Natural killer cell treated with Interleukin-12 subunit alpha and Interleukin-12 subunit beta and Interleukin-15 and Interleukin-18, amount 100 ng/mL, for 72 hours (primary cell): ENCODE measurements at regions not wholly inside any gene's neighbourhood (a gene's known extent, or its start where the extent isn't known, plus 50 kb on each side); places are given as distances from the start of the nearest gene placed in this dataset.

Experiments used
- ATAC-seq, 2 donors: fragments of 150-1000 bp; cut with Tn5 transposase in 1 of 2; sonication (Bioruptor Pico), chemical (Tn5 transposase) in 1 of 2; 2 replicates each; pipeline ENCODE4 v1.10.0; 2021
- DNase-seq: peaks from one replicate; pipeline ENCODE4 v3.0.0; 2022; ENCODE audit warnings: low spot score
- H3K27ac Mint-ChIP-seq, 2 donors: 1 replicate in 1 of 2; 2 replicates in 1 of 2; pipeline ENCODE4 v1.8.0; 2022; ENCODE audit warnings: mixed read lengths in 2 of 2, mild to moderate bottlenecking in 1 of 2, moderate library complexity in 1 of 2
- H3K27me3 Mint-ChIP-seq, 2 donors: 1 replicate in 1 of 2; 2 replicates in 1 of 2; pipeline ENCODE4 v1.8.0; 2022; ENCODE audit warnings: mixed read lengths in 2 of 2
- H3K36me3 Mint-ChIP-seq: one replicate; pipeline ENCODE4 v1.8.0; 2022; ENCODE audit warnings: mixed read lengths
- H3K4me1 Mint-ChIP-seq, 2 donors: 1 replicate in 1 of 2; 2 replicates in 1 of 2; pipeline ENCODE4 v1.8.0; 2022; ENCODE audit warnings: low read depth in 2 of 2, mixed read lengths in 2 of 2, mild to moderate bottlenecking in 1 of 2
- H3K4me3 Mint-ChIP-seq: one replicate; pipeline ENCODE4 v1.8.0; 2022; ENCODE audit warnings: mixed read lengths
- H3K9me3 Mint-ChIP-seq: 2 replicates; pipeline ENCODE4 v1.8.0; 2022; ENCODE audit warnings: mixed read lengths

- no peak overlapping the region for H3K27ac Mint-ChIP-seq
- H3K4me3 Mint-ChIP-seq, result no peak overlapping the region
Measured at GRCh38 chr21:26784974-26785373, 60.2 kb downstream of the ADAMTS1 start.

DNA sequence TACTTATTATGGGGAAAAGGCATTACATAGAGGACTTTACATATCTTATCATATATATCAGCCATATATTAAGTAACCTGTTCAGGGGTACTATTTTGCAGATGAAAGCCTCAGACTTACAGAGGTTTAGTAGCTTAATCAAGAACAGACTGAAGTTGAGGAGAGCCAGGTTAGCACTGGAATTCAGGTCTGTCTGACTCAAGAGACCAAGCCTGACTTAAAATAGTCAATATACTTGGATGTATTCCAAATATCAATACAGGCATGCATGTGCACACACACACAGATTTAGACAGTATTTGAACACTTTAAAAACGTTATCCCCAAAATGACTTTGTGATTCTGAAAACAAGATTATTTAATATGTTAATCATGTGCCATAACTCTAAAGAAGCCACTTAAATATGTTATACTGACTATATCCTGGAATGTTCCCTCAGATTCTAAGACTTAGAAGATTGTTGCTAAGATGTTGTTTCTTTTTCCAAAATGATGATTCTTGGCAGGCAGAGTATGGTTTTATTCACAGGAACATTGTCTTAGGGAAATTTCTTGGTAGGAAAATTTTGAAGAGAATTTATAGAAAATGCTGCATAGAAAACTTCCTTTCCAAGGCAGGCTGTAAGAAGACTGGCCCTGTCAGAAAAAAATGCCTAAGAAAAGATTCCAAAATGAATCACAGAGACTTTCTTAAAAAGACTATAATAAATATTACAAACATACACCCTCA lies 61.6 kb downstream of the ADAMTS1 start:
- no peak overlapping the region for H3K4me3 Mint-ChIP-seq
- no peak overlapping the region for H3K27ac Mint-ChIP-seq
- no peaks in the 10 kb centered on the region for H3K36me3 Mint-ChIP-seq
- H3K27me3 Mint-ChIP-seq, result peaks cover 0 to 9% of the 10 kb centered on the region in 2 donors
- no peak for DNase-seq
- H3K4me1 Mint-ChIP-seq, result no peaks in the 10 kb centered on the region
- no peaks in the 10 kb centered on the region for H3K9me3 Mint-ChIP-seq
- no peak for ATAC-seq

More at GRCh38 chr21:26784974-26785373, 60.2 kb downstream of the ADAMTS1 start:
- H3K27me3 Mint-ChIP-seq, result peaks cover 0 to 9% of the 10 kb centered on the region in 2 donors
- DNase-seq (no peak), ATAC-seq (no peak)
- no peaks in the 10 kb centered on the region for H3K4me1 Mint-ChIP-seq
- no peaks in the 10 kb centered on the region for H3K9me3 Mint-ChIP-seq
- H3K36me3 Mint-ChIP-seq, result no peaks in the 10 kb centered on the region

DNA sequence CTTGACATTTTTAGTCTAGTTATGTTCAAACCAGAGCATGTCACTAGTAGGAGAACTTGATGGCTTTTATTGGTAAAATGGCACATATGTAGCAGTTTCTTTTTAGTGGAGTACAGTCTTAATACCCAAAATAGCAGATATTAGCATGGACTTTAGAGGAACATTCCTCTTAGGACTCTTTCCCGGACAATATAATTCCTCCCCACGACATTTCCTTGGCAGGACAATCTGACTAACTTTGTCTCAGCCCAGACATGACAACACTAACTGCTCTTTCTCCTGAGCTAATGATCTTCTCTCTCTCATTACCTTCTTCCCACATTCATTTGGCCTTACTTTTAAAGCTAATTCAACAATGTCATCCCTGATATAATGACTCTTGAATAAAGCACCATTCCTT lies 62.5 kb downstream of the ADAMTS1 start:
- Mint-ChIP-seq H3K27me3 (peaks cover 0 to 9% of the 10 kb centered on the region in 2 donors), H3K9me3 (no peaks in the 10 kb centered on the region), H3K4me3 (no peak overlapping the region), H3K36me3 (no peaks in the 10 kb centered on the region), H3K4me1 (no peaks in the 10 kb centered on the region), H3K27ac (no peak overlapping the region)
- DNase-seq (no peak), ATAC-seq (no peak)

GRCh38 chr21:26782331-26782730 lies 62.9 kb downstream of the ADAMTS1 start:
- no peaks in the 10 kb centered on the region for H3K36me3 Mint-ChIP-seq
- no peaks in the 10 kb centered on the region for H3K9me3 Mint-ChIP-seq
- no peaks in the 10 kb centered on the region for H3K4me1 Mint-ChIP-seq
- no peak overlapping the region for H3K4me3 Mint-ChIP-seq
- peaks cover 0 to 9% of the 10 kb centered on the region in 2 donors for H3K27me3 Mint-ChIP-seq
- no peak for DNase-seq
- no peak for ATAC-seq
- H3K27ac Mint-ChIP-seq, result no peak overlapping the region

- no peaks in the 10 kb centered on the region for H3K4me1 Mint-ChIP-seq
- H3K36me3 Mint-ChIP-seq, result no peaks in the 10 kb centered on the region
- H3K9me3 Mint-ChIP-seq, result no peaks in the 10 kb centered on the region
- no peak for ATAC-seq
- no peak for DNase-seq
- H3K27ac Mint-ChIP-seq, result no peak overlapping the region
- no peak overlapping the region for H3K4me3 Mint-ChIP-seq
- H3K27me3 Mint-ChIP-seq, result peaks cover 0 to 9% of the 10 kb centered on the region in 2 donors
Measured at GRCh38 chr21:26781331-26781730, 63.9 kb downstream of the ADAMTS1 start.

DNA sequence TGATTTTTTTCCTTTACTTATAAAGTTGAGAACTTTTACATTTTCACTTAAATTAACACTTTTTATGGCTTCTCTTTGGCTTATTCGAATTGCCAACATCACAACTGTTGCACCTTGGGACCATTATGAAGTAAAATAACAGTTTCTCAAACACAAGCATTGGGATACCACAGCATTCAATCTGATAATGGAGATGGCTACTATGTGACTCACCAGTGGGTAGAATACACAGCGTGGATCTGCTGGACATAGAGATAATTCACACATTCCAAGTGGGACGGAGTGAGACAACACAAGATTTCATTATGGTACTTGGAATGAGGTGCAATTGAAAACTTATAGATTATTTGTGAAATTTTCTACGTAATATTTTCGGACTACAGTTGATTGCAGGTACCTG lies 68.0 kb downstream of the ADAMTS1 start:
- Mint-ChIP-seq H3K27me3 (peaks cover 4 to 9% of the 10 kb centered on the region in 2 donors), H3K36me3 (no peaks in the 10 kb centered on the region), H3K4me1 (no peaks in the 10 kb centered on the region), H3K4me3 (no peak overlapping the region), H3K9me3 (no peaks in the 10 kb centered on the region), H3K27ac (no peak overlapping the region)
- no peak for DNase-seq
- ATAC-seq, result no peak

DNA sequence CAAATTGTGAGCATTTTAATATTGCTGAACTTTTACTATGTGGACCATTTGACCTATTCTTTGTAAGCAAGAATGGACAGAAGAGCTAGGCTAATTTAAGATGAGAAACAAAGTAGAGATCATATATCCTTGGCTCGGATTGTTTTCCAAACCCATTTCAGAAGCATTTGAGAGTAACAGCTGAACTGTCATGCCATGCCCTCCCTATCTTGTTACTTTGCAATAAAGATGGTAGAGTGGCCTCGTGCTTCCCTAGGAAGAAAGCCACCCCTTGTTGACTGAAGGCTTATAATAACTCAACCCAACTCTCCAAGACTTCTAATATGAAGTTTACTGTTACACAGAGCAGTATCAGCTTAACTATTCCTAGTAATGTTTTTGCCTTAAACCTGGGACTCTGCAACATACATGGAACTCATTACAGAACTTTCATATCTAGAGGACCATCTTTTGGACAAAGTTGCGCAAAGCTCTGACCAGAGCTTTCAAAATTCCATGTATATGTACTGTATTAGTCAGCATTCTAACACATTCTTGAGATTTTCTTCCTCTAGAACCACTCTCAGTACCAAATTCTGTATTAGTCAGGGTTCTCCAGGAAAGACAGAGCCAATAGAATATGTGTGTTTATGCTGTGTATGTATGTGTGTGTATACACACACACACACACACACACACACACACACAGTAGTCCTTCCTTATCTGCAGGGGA lies 68.7 kb downstream of the ADAMTS1 start:
- H3K27ac Mint-ChIP-seq, result no peak overlapping the region
- H3K36me3 Mint-ChIP-seq, result no peaks in the 10 kb centered on the region
- DNase-seq (no peak), ATAC-seq (no peak)
- no peaks in the 10 kb centered on the region for H3K4me1 Mint-ChIP-seq
- H3K27me3 Mint-ChIP-seq, result peaks cover 5 to 9% of the 10 kb centered on the region in 2 donors
- no peak overlapping the region for H3K4me3 Mint-ChIP-seq
- no peaks in the 10 kb centered on the region for H3K9me3 Mint-ChIP-seq

GRCh38 chr21:26773058-26773457 lies 72.2 kb downstream of the ADAMTS1 start:
- H3K9me3 Mint-ChIP-seq, result no peaks in the 10 kb centered on the region
- no peak overlapping the region for H3K4me3 Mint-ChIP-seq
- H3K4me1 Mint-ChIP-seq, result no peaks in the 10 kb centered on the region
- no peak overlapping the region for H3K27ac Mint-ChIP-seq
- H3K36me3 Mint-ChIP-seq, result no peaks in the 10 kb centered on the region
- DNase-seq (no peak), ATAC-seq (no peak)
- peaks cover 3 to 9% of the 10 kb centered on the region in 2 donors for H3K27me3 Mint-ChIP-seq

GRCh38 chr21:26769613-26770188 lies 75.5 kb downstream of the ADAMTS1 start:
- H3K4me1 Mint-ChIP-seq, result no peaks in the 10 kb centered on the region
- ATAC-seq, result no peak
- H3K27ac Mint-ChIP-seq, result no peak overlapping the region
- DNase-seq, result no peak
- H3K9me3 Mint-ChIP-seq, result no peaks in the 10 kb centered on the region
- H3K36me3 Mint-ChIP-seq, result no peaks in the 10 kb centered on the region
- H3K27me3 Mint-ChIP-seq, result peaks cover 0 to 3% of the 10 kb centered on the region in 2 donors
- no peak overlapping the region for H3K4me3 Mint-ChIP-seq

GRCh38 chr21:26766826-26767325 lies 78.3 kb downstream of the ADAMTS1 start:
- no peaks in the 10 kb centered on the region for H3K9me3 Mint-ChIP-seq
- H3K27ac Mint-ChIP-seq, result no peak overlapping the region
- peaks cover 0 to 3% of the 10 kb centered on the region in 2 donors for H3K27me3 Mint-ChIP-seq
- ATAC-seq, result no peak
- DNase-seq, result no peak
- no peaks in the 10 kb centered on the region for H3K4me1 Mint-ChIP-seq
- H3K4me3 Mint-ChIP-seq, result no peak overlapping the region
- H3K36me3 Mint-ChIP-seq, result no peaks in the 10 kb centered on the region

GRCh38 chr21:26761174-26761915 lies 83.9 kb downstream of the ADAMTS1 start:
- Mint-ChIP-seq H3K9me3 (no peaks in the 10 kb centered on the region), H3K4me1 (no peaks in the 10 kb centered on the region), H3K4me3 (no peak overlapping the region), H3K27ac (no peak overlapping the region), H3K36me3 (no peaks in the 10 kb centered on the region), H3K27me3 (peaks cover 0 to 4% of the 10 kb centered on the region in 2 donors)
- no peak for DNase-seq
- ATAC-seq, result no peak

- H3K4me1 Mint-ChIP-seq, result no peaks in the 10 kb centered on the region
- DNase-seq, result no peak
- ATAC-seq, result no peak
- no peak overlapping the region for H3K27ac Mint-ChIP-seq
- H3K27me3 Mint-ChIP-seq, result peaks cover 0 to 4% of the 10 kb centered on the region in 2 donors
- no peak overlapping the region for H3K4me3 Mint-ChIP-seq
- H3K36me3 Mint-ChIP-seq, result no peaks in the 10 kb centered on the region
- H3K9me3 Mint-ChIP-seq, result no peaks in the 10 kb centered on the region
Measured at GRCh38 chr21:26759731-26760130, 85.5 kb downstream of the ADAMTS1 start.

DNA sequence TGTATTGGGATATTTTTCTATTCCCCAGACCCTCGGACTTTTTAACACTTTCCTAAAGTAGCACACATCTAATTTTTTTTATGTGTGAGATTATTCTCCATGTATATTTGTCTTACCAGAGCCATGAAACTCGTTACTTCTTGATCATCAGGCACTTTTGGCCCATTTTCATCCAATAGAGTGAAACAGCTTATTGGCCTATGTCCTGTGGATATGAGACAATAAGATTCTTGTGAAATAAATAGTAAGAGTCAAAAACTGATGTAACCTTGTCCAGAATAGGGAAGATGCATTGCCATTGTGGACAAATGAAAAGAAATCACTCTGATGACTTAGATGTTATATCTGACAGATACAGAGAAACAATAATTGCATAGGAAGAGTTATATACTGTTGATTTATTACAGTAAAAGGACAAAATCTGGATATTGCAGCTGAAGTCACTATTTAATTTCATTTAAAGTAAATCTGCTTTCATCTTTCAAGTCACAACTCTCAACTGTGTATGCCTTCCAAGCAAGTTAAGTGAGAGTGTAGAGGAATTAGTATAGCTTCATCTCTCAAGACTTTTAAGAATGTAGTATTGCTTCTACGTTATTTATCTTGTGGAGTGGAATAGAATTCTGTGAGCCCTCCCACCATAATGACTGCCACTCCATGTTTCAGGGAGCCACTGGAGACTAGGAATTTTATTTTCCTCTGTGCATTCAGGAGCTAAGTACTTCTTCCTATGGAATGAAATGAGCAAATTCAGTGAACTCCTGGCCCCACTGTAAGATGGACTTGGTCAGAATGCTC lies 86.9 kb downstream of the ADAMTS1 start:
- Mint-ChIP-seq H3K9me3 (no peaks in the 10 kb centered on the region), H3K36me3 (no peaks in the 10 kb centered on the region), H3K4me3 (no peak overlapping the region), H3K27me3 (peaks cover 0 to 4% of the 10 kb centered on the region in 2 donors), H3K4me1 (no peaks in the 10 kb centered on the region), H3K27ac (no peak overlapping the region)
- ATAC-seq (no peak), DNase-seq (no peak)
